GM23338 (cell line): ENCODE measurements at regions not wholly inside any gene's neighbourhood (a gene's known extent, or its start where the extent isn't known, plus 50 kb on each side); places are given as distances from the start of the nearest gene placed in this dataset.
"Not testable (repeated sequence)": the region's sequence is repeated elsewhere in the genome, so short reads cannot be mapped to it uniquely, and the experiment has no call there.

Experiments used
- CTCF ChIP-seq, 2 experiments: fragments of 200-600 bp in 1 of 2; sonication (generic) in 1 of 2; conservative IDR thresholded peaks; 2 replicates each; pipeline versions ENCODE4 v1.5.1 to v1.6.1; 2016 to 2017; ENCODE audit warnings: antibody characterized with exemption in 2 of 2, low read depth in 2 of 2, mild to moderate bottlenecking in 2 of 2, moderate library complexity in 1 of 2
- EZH2 ChIP-seq: fragments of 200-600 bp; sonication (generic); IDR thresholded peaks from one replicate; pipeline ENCODE4 v1.8.0; 2017; ENCODE audit warnings: antibody characterized with exemption, mild to moderate bottlenecking, low read depth; ENCODE audit not compliant: unreplicated experiment
- POLR2AphosphoS5 ChIP-seq: IDR thresholded peaks from 2 replicates; pipeline ENCODE4 v1.6.1; 2016; ENCODE audit warnings: antibody characterized with exemption, low read depth

- TF ChIP-seq EZH2; CTCF (conservative IDR thresholded peaks at IDR 0.05; ENCODE audit: low read depth in 2 of 2); POLR2AphosphoS5: not testable (repeated sequence)
These were observed 67.4 kb upstream of the SSTR4 start for GRCh38 chr20:22967706-22968105.
